ENCODE measurements at regions not wholly inside any gene's neighbourhood (a gene's known extent, or its start where the extent isn't known, plus 50 kb on each side); places are given as distances from the start of the nearest gene placed in this dataset.
"Not testable (repeated sequence)": the region's sequence is repeated elsewhere in the genome, so short reads cannot be mapped to it uniquely, and the experiment has no call there.

GRCh38 chr14:58771016-58771415 lies 133.3 kb downstream of the DACT1 start:
- no peak for TF ChIP-seq CTCF (IDR thresholded peaks at IDR 0.05; ENCODE audit: poor library complexity, severe bottlenecking)
- DNase-seq (ENCODE audit: low spot score) (no peak), ATAC-seq (ENCODE audit: low read depth) (no peak)
- Histone ChIP-seq H3K36me3 (ENCODE audit: low read depth) (no peaks in the 10 kb centered on the region), H3K4me1 (ENCODE audit: insufficient read depth, poor library complexity, severe bottlenecking) (no peaks in the 10 kb centered on the region), H3K27ac (ENCODE audit: poor library complexity, severe bottlenecking) (no peak overlapping the region), H3K9me3 (ENCODE audit: severe bottlenecking) (no peaks in the 10 kb centered on the region), H3K4me3 (ENCODE audit: severe bottlenecking) (no peak overlapping the region), H3K27me3 (ENCODE audit: insufficient read depth, poor library complexity, severe bottlenecking) (no peaks in the 10 kb centered on the region)

DNA sequence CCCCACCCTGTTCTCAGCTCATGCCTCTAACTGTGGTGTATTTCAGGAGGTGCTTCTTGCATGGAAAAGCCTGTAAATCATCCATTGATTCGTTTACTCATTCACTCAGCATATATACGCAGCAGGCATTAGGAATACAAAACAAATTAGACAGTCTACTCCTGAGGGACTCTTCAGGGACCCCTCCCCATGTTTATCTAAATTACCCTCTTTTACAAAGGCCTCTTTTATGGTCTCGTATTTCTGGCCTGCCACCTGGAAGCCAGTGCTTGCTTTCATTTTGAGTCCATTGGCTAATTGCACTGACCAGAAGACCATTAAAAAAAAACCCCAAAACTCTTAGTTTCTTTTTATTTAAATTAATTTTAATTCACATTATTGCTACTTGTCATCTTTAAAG lies 134.4 kb downstream of the DACT1 start:
- H3K9me3 ChIP-seq (ENCODE audit: severe bottlenecking) = no peaks in the 10 kb centered on the region
- H3K4me3 ChIP-seq (ENCODE audit: severe bottlenecking) = no peak overlapping the region
- H3K36me3 ChIP-seq (ENCODE audit: low read depth) = no peaks in the 10 kb centered on the region
- TF ChIP-seq CTCF (IDR thresholded peaks at IDR 0.05; ENCODE audit: poor library complexity, severe bottlenecking) = no peak
- no peak overlapping the region for H3K27ac ChIP-seq (ENCODE audit: poor library complexity, severe bottlenecking)
- no peaks in the 10 kb centered on the region for H3K4me1 ChIP-seq (ENCODE audit: insufficient read depth, poor library complexity, severe bottlenecking)
- H3K27me3 ChIP-seq (ENCODE audit: insufficient read depth, poor library complexity, severe bottlenecking) = no peaks in the 10 kb centered on the region
- no peak for ATAC-seq (ENCODE audit: low read depth)
- DNase-seq (ENCODE audit: low spot score) = no peak

- H3K36me3 ChIP-seq (ENCODE audit: low read depth) = no peaks in the 10 kb centered on the region
- no peak overlapping the region for H3K27ac ChIP-seq (ENCODE audit: poor library complexity, severe bottlenecking)
- H3K4me3 ChIP-seq (ENCODE audit: severe bottlenecking) = no peak overlapping the region
- TF ChIP-seq CTCF (IDR thresholded peaks at IDR 0.05; ENCODE audit: poor library complexity, severe bottlenecking) = no peak
- H3K4me1 ChIP-seq (ENCODE audit: insufficient read depth, poor library complexity, severe bottlenecking) = no peaks in the 10 kb centered on the region
- H3K9me3 ChIP-seq (ENCODE audit: severe bottlenecking) = no peaks in the 10 kb centered on the region
- DNase-seq (ENCODE audit: low spot score) (no peak), ATAC-seq (ENCODE audit: low read depth) (no peak)
- H3K27me3 ChIP-seq (ENCODE audit: insufficient read depth, poor library complexity, severe bottlenecking) = no peaks in the 10 kb centered on the region
Measured at GRCh38 chr14:58772794-58773620, 135.2 kb downstream of the DACT1 start.

- Histone ChIP-seq H3K36me3 (ENCODE audit: low read depth) (no peaks in the 10 kb centered on the region), H3K9me3 (ENCODE audit: severe bottlenecking) (no peaks in the 10 kb centered on the region), H3K27me3 (ENCODE audit: insufficient read depth, poor library complexity, severe bottlenecking) (no peaks in the 10 kb centered on the region), H3K4me1 (ENCODE audit: insufficient read depth, poor library complexity, severe bottlenecking) (no peaks in the 10 kb centered on the region), H3K27ac (ENCODE audit: poor library complexity, severe bottlenecking) (no peak overlapping the region), H3K4me3 (ENCODE audit: severe bottlenecking) (no peak overlapping the region)
- DNase-seq (ENCODE audit: low spot score) (no peak), ATAC-seq (ENCODE audit: low read depth) (no peak)
- TF ChIP-seq CTCF (IDR thresholded peaks at IDR 0.05; ENCODE audit: poor library complexity, severe bottlenecking) = no peak
Measured at GRCh38 chr14:58774531-58774930, 136.8 kb downstream of the DACT1 start.

DNA sequence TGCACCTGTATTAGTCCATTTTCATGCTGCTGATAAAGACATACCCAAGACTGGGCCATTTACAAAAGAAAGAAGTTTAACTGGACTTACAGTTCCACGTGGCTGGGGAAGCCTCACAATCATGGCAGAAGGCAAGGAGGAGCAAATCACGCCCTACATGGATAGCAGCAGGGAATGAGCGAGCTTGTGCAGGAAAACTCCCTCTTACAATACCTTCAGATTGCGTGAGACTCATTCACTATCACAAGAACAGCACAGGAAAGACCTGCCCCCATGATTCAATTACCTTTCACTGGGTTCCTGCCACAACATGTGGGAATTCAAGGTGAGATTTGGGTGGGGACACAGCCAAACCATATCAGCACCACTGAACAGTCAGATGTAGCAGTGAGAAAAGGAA lies 137.4 kb downstream of the DACT1 start:
- not testable (repeated sequence) for H3K4me1 ChIP-seq (ENCODE audit: insufficient read depth, poor library complexity, severe bottlenecking); H3K9me3 ChIP-seq (ENCODE audit: severe bottlenecking)

More for the DNA sequence above, 137.4 kb downstream of the DACT1 start:
- ATAC-seq (ENCODE audit: low read depth); H3K4me3 ChIP-seq (ENCODE audit: severe bottlenecking); H3K27ac ChIP-seq (ENCODE audit: poor library complexity, severe bottlenecking); H3K36me3 ChIP-seq (ENCODE audit: low read depth); DNase-seq (ENCODE audit: low spot score); H3K27me3 ChIP-seq (ENCODE audit: insufficient read depth, poor library complexity, severe bottlenecking): not testable (repeated sequence)

All from RWPE2 (cell line).